Astrocyte of the hippocampus (primary cell): ENCODE measurements at regions not wholly inside any gene's neighbourhood (a gene's known extent, or its start where the extent isn't known, plus 50 kb on each side); places are given as distances from the start of the nearest gene placed in this dataset.
"Not testable (repeated sequence)": the region's sequence is repeated elsewhere in the genome, so short reads cannot be mapped to it uniquely, and the experiment has no call there.

Experiments
- DNase-seq: peaks from one replicate; pipeline ENCODE4 v3.0.0; 2011; ENCODE audit warnings: low read depth, low spot score

GRCh38 chr10:6984971-6985370 is 404.9 kb upstream of the PRKCQ start:
- no peak for DNase-seq

GRCh38 chr10:6984016-6984415 is 403.9 kb upstream of the PRKCQ start:
- not testable (repeated sequence) for DNase-seq

GRCh38 chr10:6980353-6980752 is 400.3 kb upstream of the PRKCQ start:
- DNase-seq, result no peak

- no peak for DNase-seq
Measured at GRCh38 chr10:6979371-6979770, 399.3 kb upstream of the PRKCQ start.

DNA sequence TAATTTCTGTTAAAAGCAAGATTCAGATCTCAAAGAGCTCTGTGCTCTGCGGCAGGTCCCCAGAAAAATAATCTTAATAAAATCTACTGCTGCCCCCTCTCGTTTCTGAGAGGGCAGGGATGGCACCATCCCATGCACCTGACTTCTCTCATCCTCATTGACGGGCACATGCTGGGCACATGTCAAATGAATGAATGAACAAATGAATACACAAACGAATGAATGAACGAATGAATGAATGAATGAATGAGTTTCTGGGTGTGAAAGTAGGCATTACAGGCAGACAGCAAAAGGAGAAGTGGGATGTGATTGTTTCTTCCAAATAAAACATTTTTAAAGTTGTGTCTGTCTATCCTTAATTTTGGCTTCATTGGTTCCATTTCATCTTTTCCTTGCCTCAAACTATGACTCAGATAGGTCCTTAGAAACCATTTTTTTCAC is 398.1 kb upstream of the PRKCQ start:
- DNase-seq, result no peak

DNA sequence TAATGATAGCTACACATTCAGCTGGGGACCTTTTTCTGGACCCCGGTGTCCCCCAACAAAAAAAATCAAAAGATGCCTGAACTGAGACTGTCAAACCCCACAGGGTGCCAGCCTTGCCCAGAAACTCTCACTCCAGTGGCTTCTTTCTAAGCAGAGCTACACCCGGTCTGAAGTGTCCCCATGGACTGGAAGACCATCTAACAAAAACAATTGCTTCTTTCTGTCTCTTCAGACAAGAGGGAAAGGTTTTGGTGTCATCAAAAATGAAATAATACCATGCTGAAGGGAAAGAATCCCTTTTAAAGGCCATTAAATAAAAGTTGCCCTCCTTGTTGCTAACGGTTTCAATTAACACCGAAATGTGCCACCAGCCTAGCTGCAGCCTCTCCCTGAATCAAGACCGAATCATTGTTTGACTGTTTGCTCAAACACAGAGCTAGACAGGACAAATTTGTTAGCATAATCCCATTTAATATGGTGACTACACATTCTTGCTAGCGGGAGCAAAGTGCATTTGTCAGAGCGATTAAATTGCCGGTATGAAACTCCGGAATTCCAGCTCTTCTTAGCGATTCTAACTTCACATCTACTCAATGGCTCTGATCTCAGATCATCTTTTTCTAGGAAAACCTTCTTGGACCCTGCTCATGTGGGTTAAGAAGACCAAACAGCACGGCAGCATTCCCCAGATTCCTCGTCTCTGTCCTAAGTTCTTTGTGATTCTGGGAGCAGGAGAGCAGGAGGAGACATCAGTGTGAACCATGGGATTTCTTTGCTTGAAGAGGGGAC is 397.5 kb upstream of the PRKCQ start:
- DNase-seq, result no peak

- no peak for DNase-seq
Measured at GRCh38 chr10:6973899-6974298, 393.8 kb upstream of the PRKCQ start.

DNA sequence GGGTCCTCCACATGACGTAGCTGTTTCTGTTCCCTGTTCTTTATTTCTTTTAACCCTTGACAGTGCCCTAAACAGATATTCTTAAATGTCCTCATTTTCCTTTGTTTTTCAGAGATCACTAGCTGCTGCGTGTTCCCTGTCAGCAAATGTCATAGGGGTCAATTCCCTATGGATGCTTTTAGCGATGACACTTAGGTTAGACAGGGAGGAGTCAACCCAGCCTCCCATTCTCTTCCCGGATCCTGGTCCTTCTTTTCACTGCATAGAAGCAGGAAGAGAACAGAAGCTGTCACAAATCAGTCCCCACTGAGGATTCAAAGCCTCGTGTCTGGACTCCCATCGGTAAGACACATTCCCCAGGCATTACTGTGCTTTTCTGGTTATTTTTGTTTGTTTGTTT is 392.1 kb upstream of the PRKCQ start:
- no peak for DNase-seq

GRCh38 chr10:6969659-6970058 is 389.6 kb upstream of the PRKCQ start:
- DNase-seq, result no peak

DNA sequence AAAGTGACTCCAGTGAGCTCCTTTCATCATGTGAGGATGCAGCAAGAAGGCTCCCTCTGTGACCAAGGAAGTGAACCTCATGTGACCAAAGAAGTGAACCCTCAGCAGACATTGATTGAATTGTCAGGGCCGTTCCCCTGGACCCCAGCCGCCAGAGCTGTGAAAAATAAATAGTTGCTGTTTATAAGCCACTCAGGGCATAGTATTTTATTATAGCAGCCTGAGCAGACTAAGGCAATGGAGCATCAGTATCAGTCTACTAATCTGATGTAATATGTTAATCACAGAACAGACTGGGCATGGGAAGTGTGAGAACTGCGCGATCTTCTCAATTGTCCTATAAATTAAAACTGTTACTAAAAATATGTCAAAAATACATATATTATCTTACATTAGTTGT is 384.5 kb upstream of the PRKCQ start:
- DNase-seq, result no peak

DNA sequence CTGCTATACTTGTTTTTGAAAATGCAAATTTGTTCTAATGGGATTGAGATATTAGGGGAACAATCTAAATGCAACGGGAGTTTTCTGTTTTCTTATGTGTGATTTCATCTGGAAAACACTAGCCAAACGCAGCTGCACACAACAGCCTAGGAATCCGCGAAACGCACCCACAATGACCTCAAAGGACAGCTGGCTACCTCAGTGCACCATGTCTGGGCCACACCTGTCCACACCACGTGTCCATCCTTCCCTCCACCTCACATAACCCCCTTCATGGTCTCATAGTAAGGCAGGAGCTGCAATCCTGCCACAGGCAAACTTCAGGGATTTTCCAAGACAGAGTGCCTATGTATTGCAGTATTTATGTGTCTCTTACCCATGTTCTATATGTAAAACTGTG is 382.5 kb upstream of the PRKCQ start:
- no peak for DNase-seq

DNA sequence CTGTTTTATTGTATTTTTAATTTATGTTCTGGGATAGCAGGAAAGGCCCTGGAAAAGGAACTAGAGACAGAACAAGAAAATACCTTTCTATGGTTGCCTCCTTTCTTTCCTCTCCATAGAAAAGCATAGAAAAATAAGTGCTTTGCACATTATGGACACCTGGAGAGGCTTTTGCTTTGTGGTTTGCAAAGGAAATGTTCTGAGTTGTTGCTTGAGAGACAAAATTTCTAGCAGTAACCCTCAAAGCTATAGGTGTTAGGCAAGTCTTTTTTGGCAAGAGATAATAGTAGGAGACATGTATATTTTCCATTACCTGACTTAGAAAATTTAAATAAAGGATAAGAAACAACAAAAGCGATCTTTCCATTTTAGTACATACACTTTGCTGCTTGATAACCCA is 378.6 kb upstream of the PRKCQ start:
- DNase-seq, result no peak

GRCh38 chr10:6958254-6958653 is 378.2 kb upstream of the PRKCQ start:
- no peak for DNase-seq

DNA sequence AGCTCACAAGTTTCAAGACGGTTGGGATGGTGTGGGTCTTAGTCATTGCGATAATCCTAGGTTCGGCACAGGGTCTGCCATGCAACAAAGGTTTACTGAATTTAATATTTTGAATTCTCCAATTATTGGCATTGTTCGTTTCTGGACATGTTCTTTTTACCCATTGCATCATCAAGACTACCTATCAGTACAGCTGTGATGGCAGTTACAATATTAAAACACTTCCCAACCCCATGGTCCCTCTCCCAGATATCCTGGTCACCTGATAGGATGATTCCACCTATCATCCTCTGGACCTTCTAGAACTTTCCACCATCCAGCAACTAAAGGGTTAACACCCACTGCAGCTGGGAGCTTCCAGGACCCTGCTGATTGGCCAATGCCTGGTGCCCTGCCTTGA is 377.8 kb upstream of the PRKCQ start:
- no peak for DNase-seq

DNA sequence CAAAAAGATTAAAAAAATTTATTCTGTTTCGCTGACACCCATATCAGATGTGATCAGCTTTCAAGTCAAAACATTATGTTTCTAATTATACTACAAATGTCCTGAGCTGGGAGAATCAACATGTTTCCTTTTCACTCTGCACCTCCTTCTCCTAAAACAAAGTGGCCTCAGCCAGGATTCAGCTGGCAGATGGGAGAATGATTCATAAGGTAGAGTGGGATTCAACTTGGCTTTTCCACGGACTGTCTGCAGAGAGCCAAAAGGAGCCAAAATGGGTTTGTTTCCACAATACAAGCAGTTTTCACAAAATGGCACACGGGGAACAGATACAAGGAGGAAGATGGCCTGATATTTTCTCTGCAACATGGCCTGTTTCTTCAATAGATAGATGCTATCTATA is 376.5 kb upstream of the PRKCQ start:
- no peak for DNase-seq

- DNase-seq, result peak; percentile 16
Measured at GRCh38 chr10:6953271-6953801, 373.3 kb upstream of the PRKCQ start.

GRCh38 chr10:6951732-6952131 is 371.7 kb upstream of the PRKCQ start:
- no peak for DNase-seq

GRCh38 chr10:6950133-6950532 is 370.1 kb upstream of the PRKCQ start:
- DNase-seq, result no peak

GRCh38 chr10:6944436-6944835 is 364.4 kb upstream of the PRKCQ start:
- no peak for DNase-seq

DNA sequence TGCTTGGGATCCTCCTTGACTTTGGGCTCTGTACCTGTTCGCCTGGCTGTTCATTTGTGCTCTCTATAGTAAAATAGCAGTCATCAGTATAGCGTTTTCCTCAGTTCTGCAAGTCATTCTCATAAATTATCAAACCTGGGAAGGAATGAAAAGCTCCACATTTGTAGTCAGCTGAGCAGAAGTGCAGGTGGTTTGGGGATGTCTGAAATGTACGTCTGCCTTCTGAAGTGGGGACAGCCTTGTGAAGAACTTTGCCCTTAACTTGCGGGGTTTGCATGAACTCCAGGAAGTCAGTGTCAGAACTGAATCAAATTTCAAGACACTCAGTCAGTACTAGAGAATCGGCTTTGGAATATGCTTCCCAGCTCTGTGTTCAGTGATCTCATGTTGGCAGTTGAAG is 358.3 kb upstream of the PRKCQ start:
- DNase-seq, result no peak

GRCh38 chr10:6936931-6937330 is 356.9 kb upstream of the PRKCQ start:
- DNase-seq, result no peak

DNA sequence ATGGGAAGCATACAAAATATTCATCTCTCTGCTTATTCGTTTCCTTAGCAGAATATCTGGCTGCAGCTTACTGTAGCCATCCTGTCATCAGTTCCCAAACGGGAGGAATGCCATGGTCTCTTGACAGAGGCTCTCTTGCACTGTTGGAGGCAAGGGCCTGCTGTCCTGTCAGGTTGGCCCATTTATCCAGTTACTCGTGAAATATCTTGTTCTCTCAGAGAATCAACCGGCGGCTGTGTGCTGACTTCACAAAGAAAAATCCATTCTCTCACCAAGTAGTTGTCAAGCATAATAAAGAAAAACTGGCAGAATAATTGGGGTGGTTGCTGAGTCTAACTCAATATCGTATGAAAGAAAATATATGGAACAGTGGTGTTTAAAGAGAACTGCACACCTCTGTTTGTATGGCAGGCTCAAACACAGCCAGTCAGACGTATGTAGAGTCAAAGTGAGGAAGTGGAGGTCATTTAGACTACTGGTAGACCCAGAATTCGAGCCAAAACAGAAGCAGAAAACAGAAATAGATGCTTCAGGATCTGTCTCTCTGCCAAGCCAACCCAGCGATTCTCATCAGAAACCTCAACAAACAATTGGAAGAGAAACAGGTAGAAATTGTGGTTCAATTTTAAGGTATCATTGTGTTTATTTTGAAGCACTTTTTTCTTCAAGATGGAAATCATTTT is 349.2 kb upstream of the PRKCQ start:
- no peak for DNase-seq

- DNase-seq, result no peak
Measured at GRCh38 chr10:6928586-6928985, 348.5 kb upstream of the PRKCQ start.
